GM19397 (cell line): ENCODE measurements at regions not wholly inside any gene's neighbourhood (a gene's known extent, or its start where the extent isn't known, plus 50 kb on each side); places are given as distances from the start of the nearest gene placed in this dataset.

Source experiments
- ATAC-seq: cut with Tn5 transposase; IDR thresholded peaks from one replicate; pipeline ENCODE4 v1.9.1; 2021; ENCODE audit warnings: mild to moderate bottlenecking, moderate library complexity; ENCODE audit not compliant: unreplicated experiment

- no peak for ATAC-seq
Measured at GRCh38 chr16:86184185-86184584, 285.2 kb downstream of the IRF8 start.

- ATAC-seq = no peak
Measured at GRCh38 chr16:86185089-86185488, 286.1 kb downstream of the IRF8 start.

GRCh38 chr16:86186313-86186712, 287.4 kb downstream of the IRF8 start:
- no peak for ATAC-seq

- ATAC-seq = no peak
Measured at GRCh38 chr16:86189934-86190333, 291.0 kb downstream of the IRF8 start.

DNA sequence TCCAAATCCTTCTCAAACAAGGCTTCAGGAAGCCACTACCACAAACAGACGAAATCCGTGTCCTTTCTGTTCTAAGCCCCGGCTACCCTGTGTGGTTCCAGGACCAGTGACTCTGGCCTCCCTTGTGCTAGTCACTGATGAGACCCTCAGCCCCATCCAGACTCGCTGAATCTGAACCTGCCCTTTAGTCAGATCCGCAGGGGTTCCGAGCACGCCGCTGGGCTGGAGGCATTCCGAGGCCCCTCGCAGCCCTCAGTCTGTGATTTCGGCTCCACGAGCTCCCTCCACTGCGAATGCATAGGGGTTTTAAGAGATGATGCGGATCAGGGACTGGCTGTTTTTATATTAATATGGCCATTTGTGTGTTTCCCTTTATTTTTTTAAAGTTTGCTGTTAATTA, 292.7 kb downstream of the IRF8 start:
- ATAC-seq = no peak

DNA sequence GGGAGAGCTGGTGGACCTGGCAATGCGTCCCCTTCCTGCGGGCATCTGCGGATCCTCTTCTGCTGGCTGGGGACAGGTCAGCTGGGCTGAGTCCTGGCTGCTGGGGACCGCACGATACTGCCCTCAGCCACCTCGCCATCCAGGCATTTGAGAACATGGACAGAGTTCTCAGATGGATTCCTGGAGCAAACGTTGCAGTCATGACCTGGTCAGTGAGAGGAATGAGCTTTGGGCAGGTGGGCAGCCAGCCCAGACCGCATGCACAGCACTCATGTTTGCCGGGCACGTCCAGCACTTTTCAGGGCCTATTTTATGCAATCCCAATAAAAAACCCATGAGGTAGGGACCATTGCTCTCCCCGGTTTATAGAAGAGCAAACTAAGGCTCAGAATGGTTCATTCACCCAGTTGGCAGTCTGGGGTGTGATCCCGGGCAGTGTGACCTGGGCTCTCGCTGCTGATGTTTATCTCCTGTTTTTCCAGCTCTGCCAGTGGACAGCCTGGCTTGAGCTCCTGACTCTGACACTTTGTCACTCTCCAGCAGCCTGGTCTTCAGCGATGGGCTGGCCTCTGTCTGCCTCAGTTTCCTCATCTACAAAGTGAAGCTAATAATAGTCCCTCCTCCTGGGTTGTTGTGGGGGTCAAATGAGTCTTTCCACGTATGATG, 294.7 kb downstream of the IRF8 start:
- no peak for ATAC-seq

GRCh38 chr16:86195863-86196630, 297.1 kb downstream of the IRF8 start:
- ATAC-seq = no peak

DNA sequence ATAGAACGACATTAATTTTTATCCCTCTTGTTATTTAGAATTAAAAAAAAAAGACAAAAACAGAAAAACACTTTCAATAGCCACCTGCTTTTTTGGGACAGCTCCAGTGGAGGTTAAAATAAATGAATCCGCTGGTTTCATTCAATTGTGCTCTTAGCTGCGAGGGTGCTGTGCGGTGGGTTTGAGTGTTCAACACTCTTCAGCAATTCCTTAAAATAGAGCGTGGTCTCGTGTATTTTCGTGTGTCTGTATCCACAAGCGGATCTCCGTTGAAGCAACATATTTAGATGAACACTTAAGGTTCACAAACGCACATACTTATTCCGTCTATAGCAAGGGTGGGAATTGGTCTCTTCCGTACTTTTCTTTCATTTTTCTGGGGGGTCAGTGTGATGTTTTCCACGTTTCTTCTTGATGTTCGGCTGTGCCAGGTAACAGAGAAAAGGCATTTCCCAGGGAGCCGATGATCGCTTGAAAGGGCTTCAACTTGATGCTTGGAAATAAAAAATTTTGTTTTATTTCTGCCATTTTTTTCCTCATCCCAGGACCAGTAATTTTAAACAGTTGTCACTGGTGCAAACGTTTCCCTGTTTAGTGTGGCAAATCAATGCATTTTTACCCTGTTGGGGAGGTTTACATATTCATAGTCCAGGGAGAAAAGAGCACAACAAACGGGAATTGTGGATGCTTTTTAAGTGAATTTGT, 297.9 kb downstream of the IRF8 start:
- no peak for ATAC-seq

- no peak for ATAC-seq
Measured at GRCh38 chr16:86198206-86199118, 299.5 kb downstream of the IRF8 start.

- no peak for ATAC-seq
Measured at GRCh38 chr16:86199182-86199581, 300.2 kb downstream of the IRF8 start.

DNA sequence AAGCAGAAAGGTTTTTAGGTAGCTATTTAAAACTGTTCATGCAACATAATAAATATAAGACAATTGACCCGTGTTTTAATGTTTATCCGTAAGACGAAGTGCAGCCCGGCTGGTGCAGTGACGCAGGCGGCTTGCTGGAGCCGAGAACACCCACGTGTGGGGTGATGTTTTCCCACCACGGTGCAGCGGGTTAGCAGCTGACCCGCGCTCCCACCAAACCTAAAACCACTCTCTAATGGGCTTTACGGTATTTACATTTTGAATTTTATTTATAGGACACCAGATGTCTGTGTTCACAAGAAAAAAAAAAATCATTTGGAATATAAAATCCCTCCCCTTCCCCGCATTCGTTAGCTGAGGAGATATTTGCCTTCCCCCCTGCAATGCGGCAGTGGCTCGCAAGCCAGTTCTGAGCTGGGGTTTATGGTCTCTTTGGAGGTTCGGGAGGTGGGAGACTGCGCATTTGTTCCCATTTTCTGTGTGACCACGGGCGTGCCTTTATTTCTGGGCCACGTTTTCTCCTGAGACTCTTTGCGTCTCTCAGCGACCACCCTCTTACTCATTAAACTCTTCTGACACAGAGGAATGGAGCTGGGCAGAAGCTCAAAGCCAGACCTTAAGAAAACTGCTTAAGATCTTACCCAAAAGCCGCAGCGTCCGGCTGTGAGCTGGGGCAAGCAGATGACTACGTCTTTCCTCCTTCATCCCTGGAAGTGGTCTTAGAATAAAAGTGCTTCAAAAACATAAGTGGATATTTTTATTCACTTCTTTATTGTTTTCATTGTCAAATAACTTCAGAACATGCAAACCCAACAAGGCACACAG, 301.1 kb downstream of the IRF8 start:
- ATAC-seq = no peak

DNA sequence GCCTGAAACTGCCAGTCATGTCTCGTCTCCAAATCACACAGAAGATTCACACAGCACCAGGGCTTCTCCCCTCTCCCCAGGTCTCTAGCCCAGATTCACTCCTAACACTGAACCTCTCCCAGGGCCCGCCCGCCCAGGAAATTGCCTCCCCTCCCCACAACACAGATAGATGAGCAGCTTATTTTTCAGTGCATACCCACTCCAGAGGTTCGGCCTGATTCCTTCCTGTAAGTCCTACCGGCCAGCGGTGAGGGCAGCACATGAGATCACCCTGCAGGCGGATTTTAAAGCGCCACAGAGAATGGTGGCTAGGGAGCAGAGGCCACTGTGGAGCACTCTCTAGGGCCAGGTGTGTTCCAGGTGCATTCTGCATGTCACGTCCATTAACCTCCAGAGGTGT, 301.8 kb downstream of the IRF8 start:
- ATAC-seq = no peak

DNA sequence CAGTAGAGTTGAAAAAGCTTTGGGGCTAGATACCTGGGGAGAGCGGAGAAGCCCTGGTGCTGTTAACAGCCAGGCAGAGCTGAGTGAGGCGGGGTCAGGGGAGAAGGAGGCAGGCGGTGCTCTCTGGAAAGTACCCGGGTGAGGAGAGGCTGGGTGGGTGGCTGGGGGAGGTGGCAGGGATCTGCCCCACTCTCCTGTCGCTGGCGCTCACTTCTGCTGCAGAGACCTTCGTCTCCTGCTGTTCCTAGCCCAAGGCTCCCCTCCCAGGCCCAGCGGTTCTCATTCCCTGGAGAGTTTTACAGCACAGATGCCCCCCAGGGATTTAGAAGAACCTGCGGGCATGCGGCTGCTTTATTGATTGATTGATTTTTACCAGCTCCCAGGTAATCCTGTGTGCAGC, 302.8 kb downstream of the IRF8 start:
- ATAC-seq = no peak

GRCh38 chr16:86202267-86202666, 303.3 kb downstream of the IRF8 start:
- no peak for ATAC-seq

DNA sequence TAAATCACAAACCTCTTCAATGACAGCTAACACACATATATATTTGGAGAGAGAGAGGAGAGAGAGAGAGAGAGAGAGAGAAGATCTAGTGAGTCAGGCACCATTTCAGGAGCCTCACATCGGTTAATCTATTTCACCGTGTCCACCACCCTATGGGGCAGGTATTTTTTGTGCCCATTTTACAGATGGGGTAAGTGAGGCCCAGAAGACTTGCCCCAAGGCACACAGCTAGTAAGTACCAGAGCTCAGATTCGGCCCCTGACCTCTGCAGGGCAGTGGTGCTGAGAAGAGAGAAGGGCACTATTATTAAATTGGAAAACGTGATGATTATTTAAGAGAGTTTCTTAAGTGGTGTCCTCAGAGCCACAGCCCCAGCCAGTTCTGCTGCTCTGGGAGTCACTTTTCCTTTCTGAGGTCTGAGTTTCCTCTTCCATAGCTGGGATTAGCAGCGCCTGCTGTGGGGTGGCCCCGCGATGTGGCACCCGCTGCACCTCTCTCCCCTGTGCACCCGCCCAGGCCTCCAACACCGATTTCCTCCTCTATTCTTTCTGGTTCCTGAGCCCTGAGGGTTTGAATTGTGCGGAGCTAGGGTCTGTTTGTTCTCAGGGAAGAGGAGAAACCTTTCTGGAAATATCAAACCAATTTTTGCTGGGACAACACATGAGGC, 303.9 kb downstream of the IRF8 start:
- ATAC-seq = no peak

DNA sequence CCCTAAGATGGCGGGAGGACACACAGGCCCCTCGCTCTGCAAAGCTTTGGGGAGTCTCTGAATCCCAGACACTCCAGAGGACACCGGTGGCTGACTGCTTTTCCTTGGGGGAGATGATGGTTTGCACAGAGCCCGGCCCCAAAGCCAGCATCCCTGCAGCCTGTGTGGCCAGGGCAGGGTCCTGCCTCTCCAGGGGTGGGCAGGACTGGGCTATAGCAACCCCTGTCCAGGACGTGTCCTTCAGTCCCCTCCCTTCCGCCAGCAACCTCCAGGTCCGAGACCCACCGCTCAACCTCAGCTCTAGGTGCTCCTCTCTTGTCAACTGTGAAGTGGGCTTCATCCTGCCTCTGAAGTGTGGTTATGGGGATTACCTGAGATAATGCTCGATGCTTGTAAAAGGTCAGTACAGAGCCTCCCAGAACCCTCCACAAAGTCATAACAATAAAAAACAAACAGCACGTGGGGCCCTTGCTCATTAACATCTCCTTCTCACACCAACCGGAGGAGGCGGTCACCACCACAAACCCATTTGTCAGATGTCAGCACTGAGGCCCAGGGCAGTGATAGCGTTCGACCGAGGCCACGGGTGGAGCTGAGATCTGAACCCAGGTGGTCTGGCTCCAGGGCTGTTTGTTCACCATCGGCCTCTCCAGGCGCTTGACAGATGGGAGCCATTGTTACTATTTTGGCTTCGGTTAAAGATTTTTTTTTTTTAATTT, 304.8 kb downstream of the IRF8 start:
- ATAC-seq = no peak

GRCh38 chr16:86205521-86206245, 304.6 kb upstream of the FOXF1 start:
- ATAC-seq = no peak

DNA sequence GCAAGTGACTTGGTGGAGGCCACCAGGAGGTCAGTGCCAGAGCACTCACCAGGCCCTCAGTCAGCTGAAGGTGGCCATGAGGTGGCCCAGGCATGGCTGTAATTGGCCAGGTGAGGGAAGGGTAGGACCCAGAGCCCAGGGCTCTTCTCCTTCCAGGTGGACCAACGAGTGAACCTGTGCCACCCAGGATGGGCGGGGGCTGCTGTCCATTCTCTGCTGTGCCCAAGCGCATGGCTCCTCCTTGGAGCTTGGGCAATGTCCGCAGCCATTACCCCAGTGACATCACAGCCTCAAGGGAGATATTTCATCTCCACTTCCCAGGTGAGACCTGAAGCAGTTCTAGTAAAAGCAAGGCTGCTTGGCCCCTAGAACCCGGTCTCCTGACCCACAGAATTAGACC, 303.0 kb upstream of the FOXF1 start:
- ATAC-seq = no peak
